GM21526 (cell line): ENCODE measurements at regions not wholly inside any gene's neighbourhood (a gene's known extent, or its start where the extent isn't known, plus 50 kb on each side); places are given as distances from the start of the nearest gene placed in this dataset.
"Not testable (repeated sequence)": the region's sequence is repeated elsewhere in the genome, so short reads cannot be mapped to it uniquely, and the experiment has no call there.

Experiments
- ATAC-seq: cut with Tn5 transposase; IDR thresholded peaks from one replicate; pipeline ENCODE4 v1.9.1; 2021; ENCODE audit warnings: moderate library complexity; ENCODE audit not compliant: unreplicated experiment, low FRiP score

DNA sequence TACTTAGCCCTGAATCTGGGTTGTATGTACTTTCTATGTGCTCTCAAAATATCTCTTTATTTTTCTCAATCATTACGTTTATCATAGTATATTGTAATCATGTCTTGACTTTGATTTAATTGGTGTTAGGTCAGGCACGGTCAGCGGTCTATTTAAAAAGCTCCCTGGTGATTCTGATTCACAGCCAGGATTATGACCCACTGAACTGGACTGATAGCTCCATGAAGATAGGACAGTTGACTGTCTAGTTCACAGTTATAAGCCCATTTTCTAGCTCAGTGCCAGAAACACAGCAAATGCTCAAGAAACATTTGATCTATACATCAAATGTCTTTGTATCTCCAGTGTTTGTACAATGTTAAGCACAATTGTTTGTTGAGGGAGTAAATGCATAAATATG is 111.5 kb upstream of the CCN2 start:
- ATAC-seq: no peak

DNA sequence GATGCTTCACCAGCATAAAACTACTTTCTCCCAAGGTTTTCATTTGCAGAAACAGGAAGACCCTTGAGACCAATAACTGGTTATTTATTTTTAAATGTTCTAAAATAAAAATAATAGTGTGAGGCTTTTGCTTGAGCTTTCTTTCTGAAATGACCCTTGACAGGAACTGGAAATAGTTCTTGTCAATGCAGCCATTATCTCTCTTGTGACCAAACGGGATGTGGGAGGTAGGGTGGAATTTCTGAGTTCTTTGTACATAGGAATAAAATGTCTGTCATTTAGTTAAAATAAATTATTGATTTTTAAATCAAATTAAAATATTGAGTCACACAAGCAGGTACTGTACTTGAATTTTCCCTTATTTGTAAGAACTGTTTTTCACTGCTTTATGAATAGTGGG is 110.2 kb upstream of the CCN2 start:
- ATAC-seq: no peak

GRCh38 chr6:132060591-132060990 is 109.4 kb upstream of the CCN2 start:
- ATAC-seq: no peak

GRCh38 chr6:132058975-132059374 is 107.8 kb upstream of the CCN2 start:
- no peak for ATAC-seq

- no peak for ATAC-seq
Measured at GRCh38 chr6:132054525-132054924, 103.4 kb upstream of the CCN2 start.

GRCh38 chr6:132053511-132053910 is 102.3 kb upstream of the CCN2 start:
- ATAC-seq: no peak

DNA sequence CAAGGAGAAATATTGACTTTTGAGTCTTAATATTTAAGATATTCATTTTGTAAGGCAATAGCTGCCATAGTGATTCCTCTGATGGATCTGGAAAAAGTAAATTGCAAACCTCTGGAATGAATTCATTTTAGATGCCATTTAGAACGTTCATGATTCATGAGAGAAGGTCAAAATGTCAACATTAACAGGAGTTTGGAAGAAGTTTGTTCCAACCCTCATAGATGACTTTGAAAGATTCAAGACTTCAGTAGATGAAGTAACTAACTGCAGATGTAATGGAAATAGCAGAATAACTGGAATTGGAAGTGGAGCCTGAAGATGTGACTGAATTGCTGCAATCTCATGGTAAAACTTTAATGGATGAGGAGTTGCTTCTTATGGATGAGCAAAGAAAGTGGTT is 100.9 kb upstream of the CCN2 start:
- no peak for ATAC-seq

DNA sequence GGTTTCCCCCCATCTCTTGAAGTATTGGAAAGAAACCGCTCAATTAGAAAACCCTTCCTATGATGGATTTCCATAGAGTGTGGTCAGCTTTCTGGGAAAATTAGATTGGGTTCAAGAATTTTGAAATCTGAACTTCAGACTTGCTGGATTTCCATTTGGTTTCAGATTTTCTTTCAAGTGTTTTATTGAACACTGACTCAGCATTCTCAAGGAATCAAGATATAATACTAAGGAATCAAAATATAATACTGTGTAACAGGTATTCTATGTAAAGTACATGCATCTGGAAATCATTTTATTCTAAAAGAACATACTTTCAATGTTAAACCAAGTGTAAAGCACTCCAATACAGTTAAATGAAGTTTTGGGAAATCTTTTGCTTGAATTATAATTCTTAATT is 94.7 kb upstream of the CCN2 start:
- no peak for ATAC-seq

GRCh38 chr6:132043148-132043547 is 92.0 kb upstream of the CCN2 start:
- no peak for ATAC-seq

DNA sequence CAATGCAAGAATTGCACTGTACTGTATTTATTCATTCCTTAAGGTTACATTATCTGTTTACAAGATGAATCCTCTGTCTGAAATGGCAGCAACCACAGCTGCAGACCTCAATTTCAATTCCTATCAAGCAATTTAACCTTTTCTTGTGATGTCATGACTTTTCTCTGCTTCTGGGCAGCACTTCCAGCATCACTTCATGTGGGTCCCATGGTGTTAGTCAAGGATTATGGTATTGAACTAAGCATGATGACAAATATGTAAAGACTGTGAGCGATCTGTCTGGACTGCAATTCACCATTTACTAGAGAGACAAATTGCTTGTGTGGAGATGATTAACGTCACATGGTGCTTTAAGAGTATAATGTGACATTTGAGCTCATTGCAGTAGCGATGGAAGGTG is 90.5 kb upstream of the CCN2 start:
- ATAC-seq: no peak

DNA sequence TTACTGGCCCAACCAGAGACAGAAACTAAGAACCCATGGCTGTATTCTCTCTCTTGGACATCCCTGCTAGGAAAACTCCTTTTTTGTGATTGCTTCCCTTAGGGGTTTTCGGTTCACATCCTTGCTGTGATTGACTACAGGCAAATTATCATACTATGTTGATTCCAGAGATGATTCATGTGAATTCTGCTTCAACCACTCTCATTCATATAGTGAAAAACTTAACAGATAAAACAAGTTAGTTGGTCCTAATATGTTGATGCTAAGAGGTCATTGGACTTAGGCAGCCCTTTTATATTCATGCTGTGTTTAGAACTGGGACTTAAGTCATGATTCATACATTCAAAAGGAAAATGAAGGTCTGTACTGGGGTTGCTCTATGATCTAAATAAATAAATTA is 76.9 kb upstream of the CCN2 start:
- no peak for ATAC-seq

DNA sequence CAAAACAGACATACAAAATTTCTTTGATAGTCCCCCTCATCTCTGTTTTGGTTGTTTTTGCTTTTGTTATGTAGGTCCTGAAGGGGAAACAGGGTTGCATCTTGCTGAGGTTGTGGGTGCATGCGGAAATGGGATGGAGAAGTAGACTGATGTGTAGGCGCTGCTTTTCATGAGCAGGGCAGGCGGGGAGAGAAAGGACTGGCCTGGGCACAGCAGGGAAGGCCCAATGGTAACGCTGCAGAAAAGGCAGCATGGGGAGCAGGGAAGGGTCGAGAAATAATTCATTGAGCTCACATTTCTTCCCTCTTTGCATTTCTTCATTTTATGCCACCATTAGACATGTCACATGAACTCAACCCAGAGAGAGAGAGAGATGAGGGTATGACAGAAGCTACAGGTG is 74.3 kb upstream of the CCN2 start:
- no peak for ATAC-seq

DNA sequence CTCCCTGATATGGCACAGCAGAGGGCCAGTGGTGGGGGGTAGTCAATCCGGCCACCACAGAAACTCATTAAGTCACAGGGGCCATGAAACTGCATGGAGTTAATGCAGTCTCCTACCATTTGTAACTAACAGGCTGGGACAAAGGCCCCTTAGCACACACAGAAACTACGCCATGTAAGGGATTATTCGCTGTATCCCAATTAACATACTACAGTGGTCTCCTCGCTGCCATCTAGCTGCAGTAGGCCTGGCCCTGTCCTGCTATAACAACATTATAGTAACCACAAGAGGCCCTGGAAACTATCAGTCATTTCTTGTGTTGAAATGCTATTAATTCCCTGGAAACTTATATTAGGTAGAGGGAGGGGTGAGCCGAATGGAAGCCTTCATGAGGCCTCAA is 72.3 kb upstream of the CCN2 start:
- no peak for ATAC-seq

DNA sequence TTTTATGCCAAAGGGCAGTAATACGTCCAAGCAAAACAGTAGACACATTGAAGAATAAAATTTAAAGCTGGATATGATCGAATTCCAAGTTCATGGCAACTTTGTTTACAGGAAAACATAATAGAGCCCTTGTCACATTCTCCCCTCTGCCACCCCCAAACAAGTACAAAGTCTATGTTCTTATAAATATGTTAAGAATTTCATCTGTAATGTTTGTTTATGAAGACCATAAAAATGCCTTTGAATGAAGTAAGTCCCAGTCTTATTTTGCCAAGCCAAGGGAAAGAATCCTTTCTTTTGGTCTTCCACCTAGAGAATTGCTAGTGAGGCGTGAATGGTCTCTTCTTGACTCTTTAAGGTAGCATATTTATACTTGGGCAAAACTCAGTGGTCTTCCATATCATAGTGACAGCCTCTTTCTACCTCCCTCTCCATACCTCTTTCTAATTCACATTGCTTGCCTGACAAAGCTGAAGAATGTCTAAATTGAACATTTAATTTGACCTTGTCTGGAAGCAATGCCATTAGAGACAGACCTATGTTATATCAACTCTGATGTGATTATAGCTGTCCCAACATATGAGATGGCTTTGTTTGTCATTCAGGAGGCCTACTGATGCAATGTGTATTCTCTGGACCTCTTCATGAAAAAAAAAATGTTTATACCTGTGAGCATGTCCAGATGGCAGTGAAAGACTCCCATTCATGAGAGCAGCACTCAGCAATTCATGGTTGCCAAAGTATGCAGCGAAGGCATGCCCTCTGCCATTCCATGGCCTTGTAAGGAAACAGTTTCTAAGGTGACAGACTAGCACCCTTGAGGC is 70.6 kb upstream of the CCN2 start:
- ATAC-seq: no peak

DNA sequence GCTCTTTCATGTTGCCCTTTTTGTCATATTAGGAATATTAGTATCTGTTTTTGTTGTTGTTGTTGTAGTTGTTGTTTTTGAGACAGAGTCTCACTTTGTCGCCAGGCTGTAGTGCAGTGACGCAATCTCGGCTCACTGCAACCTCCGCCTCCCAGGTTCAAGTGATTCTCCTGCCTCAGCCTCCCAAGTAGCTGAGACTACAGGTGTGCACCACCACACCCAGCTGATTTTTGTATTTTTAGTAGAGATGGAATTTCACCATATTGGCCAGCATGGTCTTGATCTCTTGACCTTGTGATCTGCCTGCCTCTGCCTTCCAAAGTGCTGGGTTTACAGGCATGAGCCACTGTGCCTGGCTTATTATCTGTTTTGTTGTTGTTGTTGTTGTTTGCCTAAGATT is 69.7 kb upstream of the CCN2 start:
- not testable (repeated sequence) for ATAC-seq

- no peak for ATAC-seq
Measured at GRCh38 chr6:132020138-132020581, 69.0 kb upstream of the CCN2 start.

- ATAC-seq: no peak
Measured at GRCh38 chr6:132019586-132019985, 68.4 kb upstream of the CCN2 start.

GRCh38 chr6:132017942-132018341 is 66.8 kb upstream of the CCN2 start:
- ATAC-seq: no peak

DNA sequence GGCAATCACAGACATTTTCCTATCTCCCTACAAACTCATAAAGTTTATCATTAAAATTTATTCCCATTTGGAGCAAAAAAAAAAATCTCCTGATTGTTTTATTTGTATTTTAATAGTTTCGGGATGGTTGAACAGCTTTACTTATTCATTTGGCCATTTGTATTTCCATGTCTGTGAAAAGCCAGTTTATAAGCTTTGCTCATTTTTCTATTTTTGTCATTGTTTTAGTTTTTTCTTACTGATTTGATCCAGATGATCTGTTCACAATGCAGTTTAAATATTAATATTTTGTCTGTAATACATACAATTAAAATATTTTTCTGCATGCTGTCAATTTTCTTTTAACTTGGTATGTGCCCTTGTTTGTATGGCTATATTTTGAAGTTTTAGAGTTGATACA is 65.2 kb upstream of the CCN2 start:
- no peak for ATAC-seq

DNA sequence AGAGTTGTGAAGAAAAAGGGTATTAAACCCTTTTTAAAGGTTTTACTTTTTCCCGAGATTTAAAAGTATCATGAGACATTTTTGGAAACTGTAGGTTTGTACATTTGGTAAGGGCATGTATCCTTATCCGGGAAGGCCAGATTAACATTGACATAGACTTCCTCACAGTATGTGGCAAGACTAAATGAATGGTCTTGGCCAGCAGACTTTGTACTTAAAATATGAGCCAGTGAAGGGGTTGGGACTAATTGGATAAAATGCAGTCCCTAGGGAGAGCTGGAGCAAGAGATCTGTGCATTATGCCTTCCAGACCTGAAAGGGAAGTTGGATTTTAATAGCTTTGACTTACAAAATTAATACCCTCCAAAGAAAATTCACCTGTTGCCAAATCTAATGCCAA is 60.4 kb upstream of the CCN2 start:
- ATAC-seq: no peak

DNA sequence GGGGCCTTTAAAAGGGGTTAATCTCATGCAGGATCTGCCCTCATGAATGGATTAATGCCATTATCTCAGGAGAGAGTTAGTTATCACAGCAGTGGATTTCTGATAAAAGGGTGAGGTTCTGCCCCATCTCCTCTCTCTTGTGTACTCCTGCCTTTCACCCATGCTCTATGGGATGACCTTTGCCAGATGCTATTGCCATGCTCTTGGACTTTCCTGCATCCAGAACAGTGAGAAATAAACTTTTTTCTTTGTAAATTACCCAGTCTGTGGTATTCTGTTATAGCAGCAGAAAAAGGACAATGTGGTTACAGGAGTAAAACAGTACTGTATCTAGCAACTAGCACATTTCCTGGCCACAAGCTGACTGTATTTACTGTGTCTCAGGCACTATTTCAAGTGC is 58.0 kb upstream of the CCN2 start:
- ATAC-seq: no peak

- no peak for ATAC-seq
Measured at GRCh38 chr6:132007474-132008190, 56.5 kb upstream of the CCN2 start.
